ENCODE measurements at regions not wholly inside any gene's neighbourhood (a gene's known extent, or its start where the extent isn't known, plus 50 kb on each side); places are given as distances from the start of the nearest gene placed in this dataset.

DNA sequence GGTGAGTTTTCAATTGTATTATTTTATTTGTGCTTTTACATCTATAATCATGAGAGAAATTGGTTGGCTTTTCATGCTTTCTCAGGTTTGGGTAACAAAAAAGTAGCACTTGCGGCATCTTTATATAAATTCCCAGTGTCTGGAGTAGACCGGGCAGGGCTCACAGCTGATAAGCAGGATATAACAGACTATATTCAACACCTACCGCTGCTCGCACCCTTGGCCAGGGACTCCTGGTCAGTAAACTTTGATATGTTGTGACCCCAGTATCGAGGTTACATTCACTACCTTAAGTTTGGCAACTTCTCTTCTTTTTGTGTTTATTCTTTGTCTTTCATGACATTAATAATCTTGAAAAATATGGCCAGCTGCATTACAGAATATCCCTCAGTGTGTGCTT is 343.4 kb downstream of the TBC1D32 start (continued):
- TF ChIP-seq JUN (IDR thresholded peaks at IDR 0.05; ENCODE audit: low read depth, low read length) (no peak), ZNF274 (IDR thresholded peaks at IDR 0.05; ENCODE audit: borderline replicate concordance, extremely low read depth, low read length) (no peak), CEBPB (IDR thresholded peaks at IDR 0.05; ENCODE audit: low read depth, low read length) (no peak), USF2 (IDR thresholded peaks at IDR 0.05; ENCODE audit: low read length) (no peak)
